PFSK-1 (cell line): ENCODE measurements at regions not wholly inside any gene's neighbourhood (a gene's known extent, or its start where the extent isn't known, plus 50 kb on each side); places are given as distances from the start of the nearest gene placed in this dataset.

ENCODE experiments used
- REST ChIP-seq, 2 experiments: IDR thresholded peaks; 2 replicates each; pipeline versions ENCODE4 v1.6.1 to v1.8.0; 2011 to 2012; ENCODE audit warnings: low read depth in 2 of 2, low read length in 2 of 2, control low read depth in 1 of 2, inconsistent platforms in 1 of 2, mild to moderate bottlenecking in 1 of 2, moderate library complexity in 1 of 2; ENCODE audit not compliant: insufficient read depth in 1 of 2

GRCh38 chr7:45802214-45802613, 70.7 kb downstream of the CCDC201 start:
- TF ChIP-seq REST (IDR thresholded peaks at IDR 0.05; ENCODE audit: insufficient read depth in 1 of 2, low read depth in 2 of 2, low read length in 2 of 2): peak in 1 of 2 experiments; percentile 83; a peak in 2 of 4 replicates
